ENCODE measurements at regions not wholly inside any gene's neighbourhood (a gene's known extent, or its start where the extent isn't known, plus 50 kb on each side); places are given as distances from the start of the nearest gene placed in this dataset.

GRCh38 chr1:187091666-187092065 is 262.9 kb downstream of the PLA2G4A start:
- Histone ChIP-seq H3K27me3 (ENCODE audit: insufficient read depth, low read length) (no peaks in the 10 kb centered on the region), H3K4me3 (ENCODE audit: low read length) (no peak overlapping the region), H3K4me1 (ENCODE audit: insufficient read depth, low read length) (no peaks in the 10 kb centered on the region), H3K9ac (ENCODE audit: low read depth, low read length) (no peak overlapping the region), H3K9me3 (ENCODE audit: insufficient read depth, low read depth, low read length) (peaks cover 23% of the 10 kb centered on the region), H3K27ac (ENCODE audit: low read depth, low read length) (no peak overlapping the region), H3K36me3 (ENCODE audit: insufficient read depth, low read length) (no peaks in the 10 kb centered on the region)

- Histone ChIP-seq H3K9me3 (ENCODE audit: insufficient read depth, low read depth, low read length) (peaks cover 23% of the 10 kb centered on the region), H3K4me3 (ENCODE audit: low read length) (no peak overlapping the region), H3K36me3 (ENCODE audit: insufficient read depth, low read length) (no peaks in the 10 kb centered on the region), H3K4me1 (ENCODE audit: insufficient read depth, low read length) (no peaks in the 10 kb centered on the region), H3K27me3 (ENCODE audit: insufficient read depth, low read length) (no peaks in the 10 kb centered on the region), H3K9ac (ENCODE audit: low read depth, low read length) (no peak overlapping the region), H3K27ac (ENCODE audit: low read depth, low read length) (no peak overlapping the region)
- 94% methylated on average over 4 of the region's 4 CpGs for WGBS
Observed at GRCh38 chr1:187092104-187092503, 263.4 kb downstream of the PLA2G4A start.

DNA sequence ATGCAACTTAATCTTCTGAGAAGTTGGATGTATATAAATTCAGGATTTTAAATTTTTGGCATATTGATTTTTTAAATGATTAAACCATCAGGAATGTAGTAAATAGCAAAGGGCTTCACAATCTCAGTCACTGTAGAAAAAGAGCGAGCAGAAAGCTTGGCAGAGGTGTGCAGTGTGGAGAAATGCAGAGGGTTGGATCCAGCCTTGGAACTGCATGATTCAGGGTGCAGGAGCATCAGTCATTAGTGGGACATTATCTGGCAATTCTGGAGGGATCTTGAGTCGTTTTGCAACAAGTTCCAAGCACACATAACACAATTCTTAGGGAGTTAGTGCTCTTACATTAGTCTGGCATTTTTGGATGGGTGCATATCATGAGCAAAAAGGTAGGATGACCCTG is 267.9 kb downstream of the PLA2G4A start:
- no peak overlapping the region for H3K27ac ChIP-seq (ENCODE audit: low read depth, low read length)
- H3K9ac ChIP-seq (ENCODE audit: low read depth, low read length) = no peak overlapping the region
- H3K9me3 ChIP-seq (ENCODE audit: insufficient read depth, low read depth, low read length) = 0 out of 2 replicates have a peak, but pooled peaks cover under 1% of the 10 kb centered on the region
- no peaks in the 10 kb centered on the region for H3K4me1 ChIP-seq (ENCODE audit: insufficient read depth, low read length)
- H3K36me3 ChIP-seq (ENCODE audit: insufficient read depth, low read length) = no peaks in the 10 kb centered on the region
- 84% methylated on average over 2 of the region's 2 CpGs for WGBS
- H3K4me3 ChIP-seq (ENCODE audit: low read length) = no peak overlapping the region
- H3K27me3 ChIP-seq (ENCODE audit: insufficient read depth, low read length) = no peaks in the 10 kb centered on the region

DNA sequence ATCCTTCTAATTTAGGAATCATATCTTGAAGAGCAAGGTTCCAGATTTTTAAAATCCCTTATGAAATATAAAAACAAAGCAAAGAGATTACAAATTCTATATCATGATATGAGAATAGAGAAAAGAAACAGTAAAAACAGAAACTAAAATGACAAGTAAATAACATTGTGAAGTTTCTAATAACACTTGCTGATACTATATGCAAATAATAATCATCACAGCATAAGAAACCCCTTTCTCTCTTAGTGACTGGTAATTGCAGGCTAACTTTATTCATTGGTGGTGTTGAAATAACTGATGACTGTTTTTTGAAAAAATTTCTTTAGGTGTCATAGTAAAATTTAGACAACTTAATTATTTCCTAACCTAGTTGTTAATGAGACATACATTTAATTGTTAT is 281.6 kb downstream of the PLA2G4A start:
- Histone ChIP-seq H3K36me3 (ENCODE audit: insufficient read depth, low read length) (no peaks in the 10 kb centered on the region), H3K9me3 (ENCODE audit: insufficient read depth, low read depth, low read length) (no peaks in the 10 kb centered on the region), H3K27ac (ENCODE audit: low read depth, low read length) (no peak overlapping the region), H3K27me3 (ENCODE audit: insufficient read depth, low read length) (no peaks in the 10 kb centered on the region), H3K4me3 (ENCODE audit: low read length) (no peak overlapping the region), H3K4me1 (ENCODE audit: insufficient read depth, low read length) (no peaks in the 10 kb centered on the region), H3K9ac (ENCODE audit: low read depth, low read length) (no peak overlapping the region)

- Histone ChIP-seq H3K27me3 (ENCODE audit: insufficient read depth, low read length) (no peaks in the 10 kb centered on the region), H3K9ac (ENCODE audit: low read depth, low read length) (no peak overlapping the region), H3K27ac (ENCODE audit: low read depth, low read length) (no peak overlapping the region), H3K4me3 (ENCODE audit: low read length) (no peak overlapping the region), H3K36me3 (ENCODE audit: insufficient read depth, low read length) (no peaks in the 10 kb centered on the region), H3K4me1 (ENCODE audit: insufficient read depth, low read length) (no peaks in the 10 kb centered on the region), H3K9me3 (ENCODE audit: insufficient read depth, low read depth, low read length) (no peaks in the 10 kb centered on the region)
Observed at GRCh38 chr1:187114792-187115191, 286.0 kb downstream of the PLA2G4A start.

- no peaks in the 10 kb centered on the region for H3K9me3 ChIP-seq (ENCODE audit: insufficient read depth, low read depth, low read length)
- H3K27ac ChIP-seq (ENCODE audit: low read depth, low read length) = no peak overlapping the region
- no peak overlapping the region for H3K9ac ChIP-seq (ENCODE audit: low read depth, low read length)
- no peak overlapping the region for H3K4me3 ChIP-seq (ENCODE audit: low read length)
- H3K4me1 ChIP-seq (ENCODE audit: insufficient read depth, low read length) = no peaks in the 10 kb centered on the region
- H3K27me3 ChIP-seq (ENCODE audit: insufficient read depth, low read length) = no peaks in the 10 kb centered on the region
- H3K36me3 ChIP-seq (ENCODE audit: insufficient read depth, low read length) = no peaks in the 10 kb centered on the region
Observed at GRCh38 chr1:187121661-187122060, 292.9 kb downstream of the PLA2G4A start.

- Histone ChIP-seq H3K27ac (ENCODE audit: low read depth, low read length) (no peak overlapping the region), H3K36me3 (ENCODE audit: insufficient read depth, low read length) (no peaks in the 10 kb centered on the region), H3K27me3 (ENCODE audit: insufficient read depth, low read length) (no peaks in the 10 kb centered on the region), H3K4me3 (ENCODE audit: low read length) (no peak overlapping the region), H3K4me1 (ENCODE audit: insufficient read depth, low read length) (no peaks in the 10 kb centered on the region), H3K9ac (ENCODE audit: low read depth, low read length) (no peak overlapping the region), H3K9me3 (ENCODE audit: insufficient read depth, low read depth, low read length) (no peaks in the 10 kb centered on the region)
- WGBS = 100% methylated on average over 2 of the region's 2 CpGs
Observed at GRCh38 chr1:187122566-187122965, 293.8 kb downstream of the PLA2G4A start.

DNA sequence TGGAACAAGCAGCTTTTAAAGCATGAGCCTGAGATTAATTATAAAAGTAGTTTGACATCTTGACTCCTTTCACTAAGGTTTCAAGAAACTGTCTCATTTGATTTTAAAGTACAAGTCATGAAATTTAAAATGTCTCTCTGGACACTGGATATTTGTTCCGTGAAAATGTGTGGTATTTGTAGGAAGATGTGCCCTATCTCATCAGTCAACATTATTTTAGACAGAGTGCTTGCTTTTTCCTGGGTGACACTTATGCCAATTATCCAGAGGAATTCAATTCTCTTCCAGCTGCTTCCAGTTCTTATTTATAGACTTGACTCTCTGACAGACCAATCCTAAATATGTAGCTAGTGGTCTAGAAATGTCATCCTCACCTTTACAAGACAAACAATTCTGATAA is 300.4 kb downstream of the PLA2G4A start:
- H3K4me3 ChIP-seq (ENCODE audit: low read length) = no peak overlapping the region
- H3K36me3 ChIP-seq (ENCODE audit: insufficient read depth, low read length) = no peaks in the 10 kb centered on the region
- no peak overlapping the region for H3K9ac ChIP-seq (ENCODE audit: low read depth, low read length)
- no peaks in the 10 kb centered on the region for H3K9me3 ChIP-seq (ENCODE audit: insufficient read depth, low read depth, low read length)
- no peaks in the 10 kb centered on the region for H3K4me1 ChIP-seq (ENCODE audit: insufficient read depth, low read length)
- 86% methylated on average over 1 of the region's 1 CpG for WGBS
- H3K27me3 ChIP-seq (ENCODE audit: insufficient read depth, low read length) = no peaks in the 10 kb centered on the region
- H3K27ac ChIP-seq (ENCODE audit: low read depth, low read length) = no peak overlapping the region

- H3K9me3 ChIP-seq (ENCODE audit: insufficient read depth, low read depth, low read length) = no peaks in the 10 kb centered on the region
- H3K4me1 ChIP-seq (ENCODE audit: insufficient read depth, low read length) = no peaks in the 10 kb centered on the region
- H3K27ac ChIP-seq (ENCODE audit: low read depth, low read length) = no peak overlapping the region
- no peaks in the 10 kb centered on the region for H3K27me3 ChIP-seq (ENCODE audit: insufficient read depth, low read length)
- H3K36me3 ChIP-seq (ENCODE audit: insufficient read depth, low read length) = no peaks in the 10 kb centered on the region
- H3K4me3 ChIP-seq (ENCODE audit: low read length) = no peak overlapping the region
- H3K9ac ChIP-seq (ENCODE audit: low read depth, low read length) = no peak overlapping the region
Observed at GRCh38 chr1:187143783-187144182, 315.0 kb downstream of the PLA2G4A start.

GRCh38 chr1:187146388-187146787 is 317.6 kb downstream of the PLA2G4A start:
- no peak overlapping the region for H3K4me3 ChIP-seq (ENCODE audit: low read length)
- no peaks in the 10 kb centered on the region for H3K4me1 ChIP-seq (ENCODE audit: insufficient read depth, low read length)
- no peaks in the 10 kb centered on the region for H3K9me3 ChIP-seq (ENCODE audit: insufficient read depth, low read depth, low read length)
- no CpG with 5 or more reads among the region's 1 CpG for WGBS
- H3K27ac ChIP-seq (ENCODE audit: low read depth, low read length) = no peak overlapping the region
- H3K9ac ChIP-seq (ENCODE audit: low read depth, low read length) = no peak overlapping the region
- H3K36me3 ChIP-seq (ENCODE audit: insufficient read depth, low read length) = no peaks in the 10 kb centered on the region
- H3K27me3 ChIP-seq (ENCODE audit: insufficient read depth, low read length) = no peaks in the 10 kb centered on the region

GRCh38 chr1:187151555-187151954 is 322.8 kb downstream of the PLA2G4A start:
- H3K9me3 ChIP-seq (ENCODE audit: insufficient read depth, low read depth, low read length) = 0 out of 2 replicates have a peak, but pooled peaks cover 4% of the 10 kb centered on the region
- no peak overlapping the region for H3K27ac ChIP-seq (ENCODE audit: low read depth, low read length)
- H3K36me3 ChIP-seq (ENCODE audit: insufficient read depth, low read length) = no peaks in the 10 kb centered on the region
- H3K9ac ChIP-seq (ENCODE audit: low read depth, low read length) = no peak overlapping the region
- H3K27me3 ChIP-seq (ENCODE audit: insufficient read depth, low read length) = no peaks in the 10 kb centered on the region
- H3K4me3 ChIP-seq (ENCODE audit: low read length) = no peak overlapping the region
- H3K4me1 ChIP-seq (ENCODE audit: insufficient read depth, low read length) = no peaks in the 10 kb centered on the region

DNA sequence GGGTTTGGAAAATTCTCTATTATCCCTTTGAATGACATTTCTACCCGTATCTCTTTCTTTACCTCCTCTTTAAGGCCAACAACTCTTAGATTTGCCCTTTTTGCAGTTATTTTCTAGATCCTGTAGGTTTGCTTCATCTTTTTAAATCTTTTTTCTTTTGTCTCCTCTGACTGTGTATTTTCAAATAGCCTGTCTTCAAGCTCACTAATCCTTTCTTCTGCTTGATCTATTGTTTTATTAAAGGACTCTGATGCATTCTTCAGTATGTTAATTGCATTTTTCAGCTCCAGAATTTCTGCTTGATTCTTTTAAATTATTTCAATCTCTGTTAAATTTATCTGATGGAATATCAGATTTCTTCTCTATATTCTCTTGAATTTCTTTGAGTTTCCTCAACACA is 324.3 kb downstream of the PLA2G4A start:
- H3K27ac ChIP-seq (ENCODE audit: low read depth, low read length) = no peak overlapping the region
- no peaks in the 10 kb centered on the region for H3K27me3 ChIP-seq (ENCODE audit: insufficient read depth, low read length)
- 25% methylated on average over 1 of the region's 1 CpG for WGBS
- 0 out of 2 replicates have a peak, but pooled peaks cover 4% of the 10 kb centered on the region for H3K9me3 ChIP-seq (ENCODE audit: insufficient read depth, low read depth, low read length)
- no peaks in the 10 kb centered on the region for H3K4me1 ChIP-seq (ENCODE audit: insufficient read depth, low read length)
- H3K36me3 ChIP-seq (ENCODE audit: insufficient read depth, low read length) = no peaks in the 10 kb centered on the region
- H3K9ac ChIP-seq (ENCODE audit: low read depth, low read length) = no peak overlapping the region
- H3K4me3 ChIP-seq (ENCODE audit: low read length) = no peak overlapping the region

Measured in HUES64 (cell line).